ENCODE measurements at regions not wholly inside any gene's neighbourhood (a gene's known extent, or its start where the extent isn't known, plus 50 kb on each side); places are given as distances from the start of the nearest gene placed in this dataset.
A peak's percentile ranks its signal among the peaks of the same experiment; 100 is the strongest.

DNA sequence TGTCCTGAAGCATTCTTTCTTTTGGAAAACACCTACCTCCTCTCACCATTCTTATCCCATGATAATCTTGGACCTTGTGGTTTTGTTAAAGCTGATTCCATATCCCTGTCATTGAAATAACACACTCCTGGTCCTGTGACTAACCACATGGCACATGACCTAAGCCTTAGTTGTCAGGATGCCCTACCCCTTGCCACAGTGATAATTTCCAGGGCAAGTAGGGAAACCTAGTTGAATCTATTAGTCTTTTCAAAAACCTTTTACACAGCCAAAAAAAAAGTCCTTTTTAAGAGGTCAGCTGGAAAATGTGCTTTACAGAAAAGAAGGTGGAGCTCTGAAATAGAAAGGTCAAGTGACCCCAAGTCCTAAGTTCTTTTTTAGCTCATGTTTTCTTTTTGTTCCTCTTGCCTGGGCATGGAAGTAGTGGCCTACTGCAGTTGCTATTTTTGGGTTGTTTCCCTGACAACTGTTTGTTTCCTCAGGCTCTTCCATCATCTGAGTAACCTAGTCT is 608.4 kb downstream of the LRFN5 start:
- Histone ChIP-seq H3K36me3 (ENCODE audit: insufficient read depth) (no peaks in the 10 kb centered on the region), H3K4me1 (ENCODE audit: insufficient read depth) (no peaks in the 10 kb centered on the region), H4K20me1 (replicated peaks; ENCODE audit: insufficient read depth) (no peaks in the 10 kb centered on the region), H3K9me2 (ENCODE audit: insufficient read depth) (no peaks in the 10 kb centered on the region), H3K27me3 (ENCODE audit: insufficient read depth) (no peaks in the 10 kb centered on the region), H3F3A (replicated peaks; ENCODE audit: low read depth) (no peaks in the 10 kb centered on the region), H2AFZ (peak overlapping the region; percentile 12; the same call in 1 of the 2 replicates), H3K4me3 (no peak overlapping the region), H3K4me2 (no peak overlapping the region), H3K79me2 (replicated peaks; ENCODE audit: insufficient read depth) (no peaks in the 10 kb centered on the region), H3K27ac (ENCODE audit: low read depth) (no peak overlapping the region)
- H3K4me1 Mint-ChIP-seq = no peaks in the 10 kb centered on the region
- H3K4me3 Mint-ChIP-seq = no peak overlapping the region
- H3K9me3 Mint-ChIP-seq = no peaks in the 10 kb centered on the region
- H3K27ac Mint-ChIP-seq = no peak overlapping the region
- H3K36me3 Mint-ChIP-seq (ENCODE audit: low read depth) = no peaks in the 10 kb centered on the region
- H3K27me3 Mint-ChIP-seq (ENCODE audit: insufficient read depth, low read depth, poor library complexity) = no peaks in the 10 kb centered on the region
- ATAC-seq (no peak), DNase-seq (ENCODE audit: low spot score) (no peak)
- TF ChIP-seq EZH2 (IDR thresholded peaks at IDR 0.05; ENCODE audit: low read depth, unreplicated experiment) (no peak), JUNB (IDR thresholded peaks at IDR 0.05; ENCODE audit: unreplicated experiment) (no peak), EZH2phosphoT487 (IDR thresholded peaks at IDR 0.05; ENCODE audit: unreplicated experiment) (no peak), POLR2AphosphoS5 (IDR thresholded peaks at IDR 0.05; ENCODE audit: low read depth) (no peak)
- TF ChIP-seq, protein P1, sequence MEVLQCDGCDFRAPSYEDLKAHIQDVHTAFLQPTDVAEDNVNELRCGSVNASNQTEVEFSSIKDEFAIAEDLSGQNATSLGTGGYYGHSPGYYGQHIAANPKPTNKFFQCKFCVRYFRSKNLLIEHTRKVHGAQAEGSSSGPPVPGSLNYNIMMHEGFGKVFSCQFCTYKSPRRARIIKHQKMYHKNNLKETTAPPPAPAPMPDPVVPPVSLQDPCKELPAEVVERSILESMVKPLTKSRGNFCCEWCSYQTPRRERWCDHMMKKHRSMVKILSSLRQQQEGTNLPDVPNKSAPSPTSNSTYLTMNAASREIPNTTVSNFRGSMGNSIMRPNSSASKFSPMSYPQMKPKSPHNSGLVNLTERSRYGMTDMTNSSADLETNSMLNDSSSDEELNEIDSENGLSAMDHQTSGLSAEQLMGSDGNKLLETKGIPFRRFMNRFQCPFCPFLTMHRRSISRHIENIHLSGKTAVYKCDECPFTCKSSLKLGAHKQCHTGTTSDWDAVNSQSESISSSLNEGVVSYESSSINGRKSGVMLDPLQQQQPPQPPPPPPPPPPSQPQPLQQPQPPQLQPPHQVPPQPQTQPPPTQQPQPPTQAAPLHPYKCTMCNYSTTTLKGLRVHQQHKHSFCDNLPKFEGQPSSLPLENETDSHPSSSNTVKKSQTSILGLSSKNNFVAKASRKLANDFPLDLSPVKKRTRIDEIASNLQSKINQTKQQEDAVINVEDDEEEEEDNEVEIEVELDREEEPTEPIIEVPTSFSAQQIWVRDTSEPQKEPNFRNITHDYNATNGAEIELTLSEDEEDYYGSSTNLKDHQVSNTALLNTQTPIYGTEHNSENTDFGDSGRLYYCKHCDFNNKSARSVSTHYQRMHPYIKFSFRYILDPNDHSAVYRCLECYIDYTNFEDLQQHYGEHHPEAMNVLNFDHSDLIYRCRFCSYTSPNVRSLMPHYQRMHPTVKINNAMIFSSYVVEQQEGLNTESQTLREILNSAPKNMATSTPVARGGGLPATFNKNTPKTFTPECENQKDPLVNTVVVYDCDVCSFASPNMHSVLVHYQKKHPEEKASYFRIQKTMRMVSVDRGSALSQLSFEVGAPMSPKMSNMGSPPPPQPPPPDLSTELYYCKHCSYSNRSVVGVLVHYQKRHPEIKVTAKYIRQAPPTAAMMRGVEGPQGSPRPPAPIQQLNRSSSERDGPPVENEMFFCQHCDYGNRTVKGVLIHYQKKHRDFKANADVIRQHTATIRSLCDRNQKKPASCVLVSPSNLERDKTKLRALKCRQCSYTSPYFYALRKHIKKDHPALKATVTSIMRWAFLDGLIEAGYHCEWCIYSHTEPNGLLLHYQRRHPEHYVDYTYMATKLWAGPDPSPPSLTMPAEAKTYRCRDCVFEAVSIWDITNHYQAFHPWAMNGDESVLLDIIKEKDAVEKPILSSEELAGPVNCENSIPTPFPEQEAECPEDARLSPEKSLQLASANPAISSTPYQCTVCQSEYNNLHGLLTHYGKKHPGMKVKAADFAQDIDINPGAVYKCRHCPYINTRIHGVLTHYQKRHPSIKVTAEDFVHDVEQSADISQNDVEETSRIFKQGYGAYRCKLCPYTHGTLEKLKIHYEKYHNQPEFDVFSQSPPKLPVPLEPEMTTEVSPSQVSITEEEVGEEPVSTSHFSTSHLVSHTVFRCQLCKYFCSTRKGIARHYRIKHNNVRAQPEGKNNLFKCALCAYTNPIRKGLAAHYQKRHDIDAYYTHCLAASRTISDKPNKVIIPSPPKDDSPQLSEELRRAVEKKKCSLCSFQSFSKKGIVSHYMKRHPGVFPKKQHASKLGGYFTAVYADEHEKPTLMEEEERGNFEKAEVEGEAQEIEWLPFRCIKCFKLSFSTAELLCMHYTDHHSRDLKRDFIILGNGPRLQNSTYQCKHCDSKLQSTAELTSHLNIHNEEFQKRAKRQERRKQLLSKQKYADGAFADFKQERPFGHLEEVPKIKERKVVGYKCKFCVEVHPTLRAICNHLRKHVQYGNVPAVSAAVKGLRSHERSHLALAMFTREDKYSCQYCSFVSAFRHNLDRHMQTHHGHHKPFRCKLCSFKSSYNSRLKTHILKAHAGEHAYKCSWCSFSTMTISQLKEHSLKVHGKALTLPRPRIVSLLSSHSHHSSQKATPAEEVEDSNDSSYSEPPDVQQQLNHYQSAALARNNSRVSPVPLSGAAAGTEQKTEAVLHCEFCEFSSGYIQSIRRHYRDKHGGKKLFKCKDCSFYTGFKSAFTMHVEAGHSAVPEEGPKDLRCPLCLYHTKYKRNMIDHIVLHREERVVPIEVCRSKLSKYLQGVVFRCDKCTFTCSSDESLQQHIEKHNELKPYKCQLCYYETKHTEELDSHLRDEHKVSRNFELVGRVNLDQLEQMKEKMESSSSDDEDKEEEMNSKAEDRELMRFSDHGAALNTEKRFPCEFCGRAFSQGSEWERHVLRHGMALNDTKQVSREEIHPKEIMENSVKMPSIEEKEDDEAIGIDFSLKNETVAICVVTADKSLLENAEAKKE (CRISPR knock-in tag; IDR thresholded peaks at IDR 0.05) = no peak
- TF ChIP-seq, protein P2, sequence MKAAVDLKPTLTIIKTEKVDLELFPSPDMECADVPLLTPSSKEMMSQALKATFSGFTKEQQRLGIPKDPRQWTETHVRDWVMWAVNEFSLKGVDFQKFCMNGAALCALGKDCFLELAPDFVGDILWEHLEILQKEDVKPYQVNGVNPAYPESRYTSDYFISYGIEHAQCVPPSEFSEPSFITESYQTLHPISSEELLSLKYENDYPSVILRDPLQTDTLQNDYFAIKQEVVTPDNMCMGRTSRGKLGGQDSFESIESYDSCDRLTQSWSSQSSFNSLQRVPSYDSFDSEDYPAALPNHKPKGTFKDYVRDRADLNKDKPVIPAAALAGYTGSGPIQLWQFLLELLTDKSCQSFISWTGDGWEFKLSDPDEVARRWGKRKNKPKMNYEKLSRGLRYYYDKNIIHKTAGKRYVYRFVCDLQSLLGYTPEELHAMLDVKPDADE (IDR thresholded peaks at IDR 0.05) = no peak
- TF ChIP-seq, protein P3, sequence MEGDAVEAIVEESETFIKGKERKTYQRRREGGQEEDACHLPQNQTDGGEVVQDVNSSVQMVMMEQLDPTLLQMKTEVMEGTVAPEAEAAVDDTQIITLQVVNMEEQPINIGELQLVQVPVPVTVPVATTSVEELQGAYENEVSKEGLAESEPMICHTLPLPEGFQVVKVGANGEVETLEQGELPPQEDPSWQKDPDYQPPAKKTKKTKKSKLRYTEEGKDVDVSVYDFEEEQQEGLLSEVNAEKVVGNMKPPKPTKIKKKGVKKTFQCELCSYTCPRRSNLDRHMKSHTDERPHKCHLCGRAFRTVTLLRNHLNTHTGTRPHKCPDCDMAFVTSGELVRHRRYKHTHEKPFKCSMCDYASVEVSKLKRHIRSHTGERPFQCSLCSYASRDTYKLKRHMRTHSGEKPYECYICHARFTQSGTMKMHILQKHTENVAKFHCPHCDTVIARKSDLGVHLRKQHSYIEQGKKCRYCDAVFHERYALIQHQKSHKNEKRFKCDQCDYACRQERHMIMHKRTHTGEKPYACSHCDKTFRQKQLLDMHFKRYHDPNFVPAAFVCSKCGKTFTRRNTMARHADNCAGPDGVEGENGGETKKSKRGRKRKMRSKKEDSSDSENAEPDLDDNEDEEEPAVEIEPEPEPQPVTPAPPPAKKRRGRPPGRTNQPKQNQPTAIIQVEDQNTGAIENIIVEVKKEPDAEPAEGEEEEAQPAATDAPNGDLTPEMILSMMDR (conservative IDR thresholded peaks at IDR 0.05; ENCODE audit: low read depth in 2 of 2) = no peak

All from GM23338 (cell line).